HepG2 (cell line): ENCODE measurements at regions not wholly inside any gene's neighbourhood (a gene's known extent, or its start where the extent isn't known, plus 50 kb on each side); places are given as distances from the start of the nearest gene placed in this dataset.

Experiments used
- ATAC-seq: fragments of 200-7000 bp; cut with Tn5 transposase; 3 replicates; pipeline ENCODE4 v1.9.1; 2020; ENCODE audit warnings: mild to moderate bottlenecking, moderate library complexity
- BruUV-seq: library from RNA; stranded (reverse); fragments of 400-500 nt; replicated peaks from 2 replicates; lab custom pipeline; 2021; lab: Mats Ljungman, UMichigan
- CTCF ChIA-PET: fragments of 300-600 bp; formaldehyde crosslinking; extraction: SDS; loops from one replicate; lab custom pipeline; 2021; ENCODE audit warnings: low total read pairs, inconsistent platforms, low intra/inter-chr PET ratio; lab: Yijun Ruan, JAX
- POLR2A ChIA-PET: fragments of 350-600 bp; sonication (Branson Sonifier 250); formaldehyde crosslinking; loops from one replicate; lab custom pipeline; 2020; ENCODE audit warnings: antibody characterized with exemption, inconsistent platforms; lab: Yijun Ruan, JAX
- DNase-seq: peaks from one replicate; pipeline ENCODE4 v3.0.0-alpha.2; 2015; ENCODE audit warnings: low spot score
- FAIRE-seq: peaks from 3 replicates; lab custom pipeline; 2011; peaks lifted over from hg19 to GRCh38; lab: Jason Lieb, UNC
- H2AFZ ChIP-seq: one replicate; pipeline ENCODE4 v1.6.1; 2011; ENCODE audit warnings: low read length, inconsistent platforms
- H3K27ac ChIP-seq: fragments of 300-600 bp; 3 replicates; pipeline ENCODE4 v1.8.0; 2011; ENCODE audit warnings: mixed run types, mild to moderate bottlenecking, mixed read lengths, low read length, inconsistent platforms; ENCODE audit not compliant: insufficient read depth; ENCODE audit errors: extremely low read length
- H3K27me3 ChIP-seq, 2 experiments: fragments of 200-600 bp in 1 of 2; 2 replicates in 1 of 2; 3 replicates in 1 of 2; pipeline versions ENCODE4 v1.6.0 to v1.8.0; 2011; ENCODE audit warnings: low read length in 2 of 2, mild to moderate bottlenecking in 2 of 2, moderate library complexity in 2 of 2, inconsistent platforms in 1 of 2; ENCODE audit not compliant: insufficient read depth in 2 of 2, control insufficient read depth in 1 of 2
- H3K36me3 ChIP-seq, 2 experiments: fragments of 200-600 bp in 1 of 2; replicated peaks in 1 of 2; 2 replicates in 1 of 2; 3 replicates in 1 of 2; pipeline versions ENCODE4 v1.5.1 to v1.8.0; 2011; ENCODE audit warnings: low read length in 2 of 2, inconsistent platforms in 1 of 2; ENCODE audit not compliant: insufficient read depth in 2 of 2, control insufficient read depth in 1 of 2
- H3K4me1 ChIP-seq: 2 replicates; pipeline ENCODE4 v1.5.1; 2012; ENCODE audit warnings: low read length, inconsistent platforms; ENCODE audit not compliant: insufficient read depth
- H3K4me2 ChIP-seq: 2 replicates; pipeline ENCODE4 v1.6.0; 2011; ENCODE audit warnings: low read depth, low read length, inconsistent platforms
- H3K4me3 ChIP-seq, 3 experiments: fragments of 200-600 bp in 1 of 3; sonication (generic), shearing (Covaris generic) in 1 of 3; replicated peaks in 1 of 3; 2 replicates each; pipeline ENCODE4 v1.5.1; 2011 to 2016; ENCODE audit warnings: low read length in 3 of 3, inconsistent platforms in 2 of 3, low read depth in 2 of 3, mild to moderate bottlenecking in 2 of 3, control low read depth in 1 of 3, mixed read lengths in 1 of 3; ENCODE audit not compliant: insufficient read depth in 1 of 3
- H3K79me2 ChIP-seq: one replicate; pipeline ENCODE4 v1.6.1; 2011; ENCODE audit warnings: low read length, inconsistent platforms; ENCODE audit not compliant: insufficient read depth
- H3K9ac ChIP-seq: 2 replicates; pipeline ENCODE4 v1.6.0; 2011; ENCODE audit warnings: mild to moderate bottlenecking, low read depth, low read length, inconsistent platforms; ENCODE audit not compliant: insufficient read depth
- H3K9me3 ChIP-seq: 2 replicates; pipeline ENCODE4 v1.5.1; 2012; ENCODE audit warnings: mild to moderate bottlenecking, low read length
- H4K20me1 ChIP-seq: 2 replicates; pipeline ENCODE4 v1.6.0; 2011; ENCODE audit warnings: inconsistent platforms, mild to moderate bottlenecking, low read length, moderate library complexity; ENCODE audit not compliant: insufficient read depth
- ATRX ChIP-seq: sonication (generic); formaldehyde crosslinking; IDR thresholded peaks from 2 replicates; pipeline ENCODE4 v1.4.0; 2020; ENCODE audit warnings: missing genetic modification reagents, borderline replicate concordance
- BHLHE40 ChIP-seq: IDR thresholded peaks from 2 replicates; pipeline ENCODE4 v1.6.1; 2011; ENCODE audit warnings: low read length, improper control_type of control experiment
- CC2D1A ChIP-seq: sonication (generic); formaldehyde crosslinking; IDR thresholded peaks from 2 replicates; pipeline ENCODE4 v1.8.1; 2023; ENCODE audit warnings: mild to moderate bottlenecking, missing genetic modification reagents
- FOXA3 ChIP-seq: IDR thresholded peaks from 2 replicates; pipeline ENCODE4 v1.6.1; 2016; ENCODE audit warnings: missing genetic modification reagents, missing compliant biosample characterization
- NKX3-1 ChIP-seq: sonication (generic); formaldehyde crosslinking; IDR thresholded peaks from 2 replicates; pipeline ENCODE4 v1.5.0; 2020; ENCODE audit warnings: missing genetic modification reagents
- NR2F2 ChIP-seq: IDR thresholded peaks from 2 replicates; pipeline ENCODE4 v1.6.1; 2012; ENCODE audit warnings: low read depth, inconsistent platforms, borderline replicate concordance
- NR3C1 ChIP-seq: sonication (generic); formaldehyde crosslinking; IDR thresholded peaks from 2 replicates; pipeline ENCODE4 v1.4.0; 2020; ENCODE audit warnings: missing genetic modification reagents
- RORA ChIP-seq: sonication (generic); formaldehyde crosslinking; IDR thresholded peaks from 2 replicates; pipeline ENCODE4 v1.5.0; 2020; ENCODE audit warnings: mild to moderate bottlenecking, missing genetic modification reagents, moderate library complexity
- SAFB2 ChIP-seq: sonication (generic); formaldehyde crosslinking; IDR thresholded peaks from 2 replicates; pipeline ENCODE4 v1.5.1; 2020; ENCODE audit warnings: missing genetic modification reagents, low read depth, mild to moderate bottlenecking, borderline replicate concordance
- SIN3A ChIP-seq: IDR thresholded peaks from 2 replicates; pipeline ENCODE4 v1.6.1; 2011; ENCODE audit warnings: low read depth, mild to moderate bottlenecking, control low read depth, low read length, borderline replicate concordance
- SMARCE1 ChIP-seq: fragments of 450-650 bp; IDR thresholded peaks from 2 replicates; pipeline ENCODE4 v1.6.1; 2017; ENCODE audit warnings: borderline replicate concordance
- SP1 ChIP-seq, 2 experiments: fragments of 450-650 bp in 1 of 2; sonication (generic) in 1 of 2; formaldehyde crosslinking in 1 of 2; IDR thresholded peaks; 2 replicates each; pipeline versions ENCODE4 v1.4.0 to v1.6.1; 2016 to 2020; ENCODE audit warnings: missing genetic modification reagents in 1 of 2
- ZBTB1 ChIP-seq: sonication (generic); formaldehyde crosslinking; IDR thresholded peaks from 2 replicates; pipeline ENCODE4 v1.4.0; 2020; ENCODE audit warnings: missing genetic modification reagents, borderline replicate concordance
- ZBTB3 ChIP-seq: sonication (generic); formaldehyde crosslinking; IDR thresholded peaks from 2 replicates; pipeline ENCODE4 v1.4.0; 2020; ENCODE audit warnings: low read depth, mild to moderate bottlenecking, moderate library complexity, missing genetic modification reagents, borderline replicate concordance
- ZMYM2 ChIP-seq: sonication (generic); formaldehyde crosslinking; IDR thresholded peaks from 2 replicates; pipeline ENCODE4 v1.8.0; 2022; ENCODE audit warnings: mild to moderate bottlenecking, missing genetic modification reagents
- ZNF431 ChIP-seq: sonication (generic); formaldehyde crosslinking; IDR thresholded peaks from 2 replicates; pipeline ENCODE4 v1.9.0; 2022; ENCODE audit warnings: missing genetic modification reagents, low read depth, mild to moderate bottlenecking, borderline replicate concordance
- ZNF530 ChIP-seq: sonication (generic); formaldehyde crosslinking; IDR thresholded peaks from 2 replicates; pipeline ENCODE4 v1.5.0; 2020; ENCODE audit warnings: low read depth, mild to moderate bottlenecking, missing genetic modification reagents
- ZNF713 ChIP-seq: sonication (generic); formaldehyde crosslinking; IDR thresholded peaks from 2 replicates; pipeline ENCODE4 v1.4.0; 2020; ENCODE audit warnings: mild to moderate bottlenecking, missing genetic modification reagents
- WGBS: methylation state at CpG from one replicate; pipeline ENCODE4 v1.1.6; 2017; ENCODE audit warnings: low lambda C conversion rate; 5-methylcytosine and 5-hydroxymethylcytosine counted together
- in situ Hi-C: cut with HindIII; loops from 2 replicates; pipeline ENCODE4 v1.10.0; 2017; ENCODE audit warnings: low pct_unique_long_range_greater_than_20kb; ENCODE audit not compliant: extremely low pct_ligation_motif_present
- intact Hi-C: fragments of 100-400 bp; cut with micrococcal nuclease; formaldehyde crosslinking; loops from one replicate; pipeline ENCODE4 v1.10.0; 2022; ENCODE audit not compliant: unreplicated experiment

DNA sequence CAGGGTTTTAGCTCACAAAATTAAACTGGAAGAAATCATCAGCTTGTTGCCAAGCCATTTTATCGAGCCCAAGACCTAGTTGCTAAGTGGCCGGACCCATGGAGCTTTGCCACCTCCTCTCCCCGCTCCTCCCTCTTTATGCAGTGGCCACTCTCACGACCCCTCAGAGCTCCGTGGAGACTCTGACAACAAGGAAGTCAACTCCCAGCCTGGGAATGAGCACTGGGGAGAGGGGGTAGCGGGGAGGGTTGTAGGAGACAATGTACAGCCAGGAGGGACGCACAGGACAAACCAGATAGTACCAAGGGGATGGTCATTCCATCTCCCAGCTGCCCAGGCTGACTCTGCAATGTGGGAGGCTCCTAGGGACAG, 250.9 kb downstream of the SIPA1L2 start:
- no peak overlapping the region for H3K27ac ChIP-seq
- H3K9ac ChIP-seq = no peak overlapping the region
- ATAC-seq = no peak
- H3K36me3 ChIP-seq = no peaks in the 10 kb centered on the region
- ChIA-PET CTCF (no interaction called here), POLR2A (no interaction called here)
- no TSS peak for BruUV-seq
- H2AFZ ChIP-seq = no peak overlapping the region
- no peak overlapping the region for H3K4me2 ChIP-seq
- no peak for FAIRE-seq
- peaks cover 2 to 36% of the 10 kb centered on the region in 2 experiments; a peak in 3 of 5 replicates for H3K27me3 ChIP-seq
- no peak for TF ChIP-seq ATRX (CRISPR knock-in tag)
- no peak for TF ChIP-seq NKX3-1 (CRISPR knock-in tag)
- no peak for TF ChIP-seq NR2F2
- no peak for TF ChIP-seq ZMYM2
- 4% methylated on average over 3 of the region's 7 CpGs for WGBS
- no peaks in the 10 kb centered on the region for H3K4me1 ChIP-seq
- H3K9me3 ChIP-seq = no peaks in the 10 kb centered on the region
- DNase-seq = no peak
- H4K20me1 ChIP-seq = no peaks in the 10 kb centered on the region
- intact Hi-C loops (no loop called here), in situ Hi-C loops (no loop called here)
- no peaks in the 10 kb centered on the region for H3K79me2 ChIP-seq
- no peak overlapping the region for H3K4me3 ChIP-seq

DNA sequence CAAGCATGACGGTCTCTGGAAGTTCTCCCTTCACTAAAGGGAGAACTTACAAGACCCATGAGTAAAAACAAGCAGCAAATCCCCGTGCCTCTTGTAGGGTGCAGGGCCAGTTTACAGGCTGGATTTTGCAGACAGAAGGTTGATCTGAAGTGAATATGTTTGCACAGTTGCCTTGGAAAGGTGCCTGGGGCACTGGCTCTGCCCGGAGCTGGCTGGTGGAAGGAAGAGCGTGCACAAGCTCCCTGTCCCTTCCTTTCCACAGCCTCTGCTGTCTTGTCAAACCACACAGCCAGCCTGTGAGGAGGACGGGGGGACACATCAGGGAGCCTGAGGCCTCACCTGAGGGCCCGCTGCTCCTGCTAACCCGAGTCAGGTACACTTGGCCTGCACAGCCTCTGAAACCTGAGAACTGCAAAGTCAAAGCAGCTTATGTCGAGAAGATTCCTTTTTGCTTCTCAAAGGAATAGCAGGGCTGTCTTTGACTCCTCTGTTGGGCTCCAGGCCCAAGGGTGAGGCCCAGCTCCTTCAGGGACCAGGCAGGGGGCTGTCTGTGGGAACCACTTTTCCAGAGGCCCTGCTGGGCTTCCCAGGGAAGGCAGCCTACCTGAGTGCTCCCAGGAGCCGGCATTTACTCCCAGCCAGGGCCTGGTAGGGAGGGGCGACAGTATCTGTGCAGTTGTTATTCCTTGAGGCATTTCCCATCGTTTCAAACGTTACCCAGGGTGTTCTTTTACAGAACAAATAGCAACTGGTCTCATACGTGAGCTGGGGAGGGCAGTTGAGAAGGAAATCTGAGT, 251.5 kb downstream of the SIPA1L2 start:
- H3K27me3 ChIP-seq = peaks cover 2 to 40% of the 10 kb centered on the region in 2 experiments
- no peak overlapping the region for H3K4me3 ChIP-seq
- no peaks in the 10 kb centered on the region for H3K9me3 ChIP-seq
- no peak overlapping the region for H3K9ac ChIP-seq
- WGBS = 17% methylated on average over 11 of the region's 13 CpGs
- no peaks in the 10 kb centered on the region for H3K4me1 ChIP-seq
- CTCF ChIA-PET = no interaction called here
- no peak for FAIRE-seq
- DNase-seq = no peak
- H3K4me2 ChIP-seq = no peak overlapping the region
- TF ChIP-seq CC2D1A = no peak
- no peak for TF ChIP-seq SMARCE1
- TF ChIP-seq ZNF713 (CRISPR knock-in tag) = no peak
- TF ChIP-seq ZNF431 (CRISPR knock-in tag) = no peak
- TF ChIP-seq SAFB2 (CRISPR knock-in tag) = no peak
- TF ChIP-seq NR3C1 (CRISPR knock-in tag) = no peak
- TF ChIP-seq ZBTB1 = no peak
- no peak for TF ChIP-seq RORA (CRISPR knock-in tag)
- no peak for TF ChIP-seq ZNF530 (CRISPR knock-in tag)
- TF ChIP-seq ZBTB3 (CRISPR knock-in tag) = no peak
- no peak for TF ChIP-seq SIN3A
- TF ChIP-seq FOXA3 = no peak
- no peak for TF ChIP-seq BHLHE40
- no peak for TF ChIP-seq SP1 (IDR thresholded peaks at IDR 0.05)
- TF ChIP-seq SP1 (CRISPR knock-in tag; IDR thresholded peaks at IDR 0.05) = no peak
- TF ChIP-seq, all 625 proteins: peak for 0
- H2AFZ ChIP-seq = no peak overlapping the region
- in situ Hi-C loops = no loop called here
- H3K36me3 ChIP-seq = no peaks in the 10 kb centered on the region
- POLR2A ChIA-PET = no interaction called here
- intact Hi-C loops = no loop called here
- no peaks in the 10 kb centered on the region for H4K20me1 ChIP-seq
- no peak for ATAC-seq
- BruUV-seq = no TSS peak
- H3K79me2 ChIP-seq = no peaks in the 10 kb centered on the region
- no peak overlapping the region for H3K27ac ChIP-seq
